K562 (cell line): ENCODE measurements at regions not wholly inside any gene's neighbourhood (a gene's known extent, or its start where the extent isn't known, plus 50 kb on each side); places are given as distances from the start of the nearest gene placed in this dataset.

Source experiments
- ATAC-seq: fragments of 200-7000 bp; cut with Tn5 transposase; 3 replicates; pipeline ENCODE4 v1.9.1; 2020; ENCODE audit warnings: moderate library complexity
- BruUV-seq: library from RNA; stranded (reverse); fragments of 400-500 nt; replicated peaks from 2 replicates; lab custom pipeline; 2021; lab: Mats Ljungman, UMichigan
- CTCF ChIA-PET: fragments of 300-600 bp; formaldehyde crosslinking; extraction: SDS; loops from one replicate; lab custom pipeline; 2021; ENCODE audit warnings: low intra/inter-chr PET ratio; lab: Yijun Ruan, JAX
- POLR2A ChIA-PET: fragments of 300-600, 350-650 bp; sonication (Branson Sonifier 250); formaldehyde crosslinking; extraction: SDS; loops from one replicate; lab custom pipeline; 2021; ENCODE audit warnings: antibody characterized with exemption, inconsistent platforms; lab: Yijun Ruan, JAX
- DNase-seq, 4 experiments: peaks; one replicate each; pipeline versions ENCODE4 v3.0.0 to v3.0.0-alpha.2; 2011 to 2018; ENCODE audit warnings: low spot score in 3 of 4, mixed read lengths in 3 of 4; ENCODE audit errors: extremely low read depth in 1 of 4
- FAIRE-seq: peaks from 2 replicates; lab custom pipeline; 2011; peaks lifted over from hg19 to GRCh38; lab: Jason Lieb, UNC
- H2AFZ ChIP-seq: 2 replicates; pipeline ENCODE4 v1.6.0; 2011; ENCODE audit warnings: low read depth, low read length, control low read depth, inconsistent platforms
- H3K27ac ChIP-seq: fragments of 200-600 bp; 3 replicates; pipeline ENCODE4 v1.8.0; 2011; ENCODE audit warnings: low read depth, mild to moderate bottlenecking, control low read depth, inconsistent platforms, low read length, moderate library complexity, mixed read lengths; ENCODE audit errors: extremely low read depth
- H3K27me3 ChIP-seq, 2 experiments: fragments of 300-600 bp in 1 of 2; 2 replicates in 1 of 2; 3 replicates in 1 of 2; pipeline versions ENCODE4 v1.6.0 to v1.8.0; 2011; ENCODE audit warnings: inconsistent platforms in 2 of 2, low read length in 2 of 2, mild to moderate bottlenecking in 1 of 2, mixed read lengths in 1 of 2, moderate library complexity in 1 of 2; ENCODE audit not compliant: control insufficient read depth in 2 of 2, insufficient read depth in 2 of 2
- H3K36me3 ChIP-seq: fragments of 300-600 bp; 3 replicates; pipeline ENCODE4 v1.8.0; 2011; ENCODE audit warnings: mild to moderate bottlenecking, low read length, inconsistent platforms; ENCODE audit not compliant: control insufficient read depth, insufficient read depth
- H3K4me1 ChIP-seq, 2 experiments: fragments of 200-600 bp in 1 of 2; replicated peaks in 1 of 2; 2 replicates in 1 of 2; 3 replicates in 1 of 2; pipeline versions ENCODE4 v1.5.1 to v1.8.0; 2011; ENCODE audit warnings: inconsistent platforms in 2 of 2, low read length in 2 of 2, mild to moderate bottlenecking in 1 of 2, mixed read lengths in 1 of 2, moderate library complexity in 1 of 2; ENCODE audit not compliant: control insufficient read depth in 2 of 2, insufficient read depth in 2 of 2
- H3K4me2 ChIP-seq: 2 replicates; pipeline ENCODE4 v1.6.1; 2011; ENCODE audit warnings: low read length, control low read depth, inconsistent platforms, mixed read lengths; ENCODE audit not compliant: insufficient read depth
- H3K4me3 ChIP-seq: fragments of 200-600 bp; sonication (generic), shearing (Covaris generic); 2 replicates; pipeline ENCODE4 v1.5.1; 2016; ENCODE audit warnings: control low read depth, inconsistent platforms
- H3K79me2 ChIP-seq: fragments of 200-600 bp; 3 replicates; pipeline ENCODE4 v1.8.0; 2011; ENCODE audit warnings: low read length, inconsistent platforms; ENCODE audit not compliant: control insufficient read depth, insufficient read depth
- H3K9ac ChIP-seq, 2 experiments: 2 replicates each; pipeline versions ENCODE4 v1.6.0 to v1.6.1; 2011; ENCODE audit warnings: low read depth in 2 of 2, low read length in 2 of 2, control low read depth in 1 of 2, inconsistent platforms in 1 of 2, mild to moderate bottlenecking in 1 of 2, mixed read lengths in 1 of 2; ENCODE audit not compliant: insufficient read depth in 1 of 2
- H3K9me1 ChIP-seq: one replicate; pipeline ENCODE4 v1.6.0; 2011; ENCODE audit warnings: inconsistent platforms, mild to moderate bottlenecking, low read length, moderate library complexity; ENCODE audit not compliant: control insufficient read depth, insufficient read depth
- H3K9me3 ChIP-seq: replicated peaks from 2 replicates; pipeline ENCODE4 v1.5.1; 2011; ENCODE audit warnings: low read depth, low read length, inconsistent platforms; ENCODE audit not compliant: control insufficient read depth, insufficient read depth
- H4K20me1 ChIP-seq: replicated peaks from 2 replicates; pipeline ENCODE4 v1.6.1; 2011; ENCODE audit warnings: low read length, inconsistent platforms, mixed read lengths; ENCODE audit not compliant: control insufficient read depth, insufficient read depth
- ATF1 ChIP-seq, 2 experiments: fragments of 450-650 bp in 1 of 2; IDR thresholded peaks; 2 replicates each; pipeline ENCODE4 v1.6.1; 2016; ENCODE audit warnings: missing compliant biosample characterization in 1 of 2, missing genetic modification characterization in 1 of 2
- CCNT2 ChIP-seq: IDR thresholded peaks from 2 replicates; pipeline ENCODE4 v1.6.1; 2011; ENCODE audit warnings: borderline replicate concordance, low read depth, mild to moderate bottlenecking, moderate library complexity, mixed read lengths, low read length; ENCODE audit not compliant: insufficient read length; ENCODE audit errors: extremely low read depth
- CEBPB ChIP-seq: fragments of 450-650 bp; IDR thresholded peaks from 2 replicates; pipeline ENCODE4 v1.6.1; 2016; ENCODE audit warnings: missing genetic modification characterization, missing compliant biosample characterization
- CEBPG ChIP-seq, 3 experiments: fragments of 200-800 bp in 1 of 3; sonication (Bioruptor generic) in 1 of 3; sonication (generic) in 1 of 3; formaldehyde crosslinking in 1 of 3; IDR thresholded peaks in 2 of 3; conservative IDR thresholded peaks in 1 of 3; 2 replicates each; pipeline versions ENCODE4 v1.6.1 to v1.8.0; 2016 to 2022; ENCODE audit warnings: missing compliant biosample characterization in 2 of 3, missing genetic modification characterization in 2 of 3, mild to moderate bottlenecking in 1 of 3, missing genetic modification reagents in 1 of 3
- E2F1 ChIP-seq: sonication (generic); formaldehyde crosslinking; IDR thresholded peaks from 2 replicates; pipeline ENCODE4 v1.8.1; 2023; ENCODE audit warnings: mild to moderate bottlenecking, missing genetic modification reagents, moderate library complexity
- HMGN3 ChIP-seq: IDR thresholded peaks from 2 replicates; pipeline ENCODE4 v1.6.1; 2011; ENCODE audit warnings: borderline replicate concordance, low read depth, mild to moderate bottlenecking, mixed read lengths, low read length; ENCODE audit not compliant: insufficient read length; ENCODE audit errors: extremely low read depth
- HSF4 ChIP-seq: fragments of 250-450 bp; sonication (Bioruptor Pico); IDR thresholded peaks from 2 replicates; pipeline ENCODE4 v2.1.2; 2022; ENCODE audit warnings: mild to moderate bottlenecking, moderate library complexity, borderline replicate concordance
- MEF2D ChIP-seq: conservative IDR thresholded peaks from 2 replicates; pipeline ENCODE4 v1.6.1; 2016; ENCODE audit warnings: low read depth, missing genetic modification characterization, missing compliant biosample characterization
- MTA2 ChIP-seq: fragments of 450-650 bp; IDR thresholded peaks from 2 replicates; pipeline ENCODE4 v1.6.1; 2016; ENCODE audit warnings: low read depth
- NEUROD1 ChIP-seq: fragments of 150-350 bp; IDR thresholded peaks from 2 replicates; pipeline ENCODE4 v1.6.1; 2014; ENCODE audit warnings: borderline replicate concordance, low read length, low read depth; ENCODE audit not compliant: partially characterized antibody
- NFE2 ChIP-seq: IDR thresholded peaks from 2 replicates; pipeline ENCODE4 v1.6.1; 2014; ENCODE audit warnings: antibody characterized with exemption, low read depth
- NONO ChIP-seq, 2 experiments: fragments of 200-400 bp in 1 of 2; fragments of 450-650 bp in 1 of 2; formaldehyde crosslinking in 1 of 2; IDR thresholded peaks; 2 replicates each; pipeline ENCODE4 v1.6.1; 2017; ENCODE audit warnings: low read depth in 2 of 2, mild to moderate bottlenecking in 2 of 2, moderate library complexity in 2 of 2, low read length in 1 of 2
- NRF1 ChIP-seq, 2 experiments: fragments of 450-650 bp; IDR thresholded peaks in 1 of 2; conservative IDR thresholded peaks in 1 of 2; 2 replicates each; pipeline ENCODE4 v1.6.1; 2014; ENCODE audit warnings: mild to moderate bottlenecking in 2 of 2
- RCOR1 ChIP-seq, 2 experiments: IDR thresholded peaks; 2 replicates each; pipeline ENCODE4 v1.6.1; 2012; ENCODE audit warnings: low read depth in 2 of 2, low read length in 2 of 2, borderline replicate concordance in 1 of 2, improper control_type of control experiment in 1 of 2
- TFAM ChIP-seq: fragments of 250-450 bp; sonication (Bioruptor Pico); conservative IDR thresholded peaks from 2 replicates; pipeline ENCODE4 v1.5.0; 2021; ENCODE audit warnings: mild to moderate bottlenecking, moderate library complexity
- TRIM28 ChIP-seq: fragments of 450-650 bp; IDR thresholded peaks from 2 replicates; pipeline ENCODE4 v1.6.1; 2017
- ZBTB17 ChIP-seq: fragments of 450-650 bp; formaldehyde crosslinking; IDR thresholded peaks from 2 replicates; pipeline ENCODE4 v1.4.0; 2020; ENCODE audit warnings: mild to moderate bottlenecking
- ZNF197 ChIP-seq: fragments of 200-800 bp; sonication (Bioruptor generic); IDR thresholded peaks from 2 replicates; pipeline ENCODE4 v1.6.1; 2016; ENCODE audit warnings: low read depth, missing genetic modification characterization, missing compliant biosample characterization
- ZNF282 ChIP-seq: sonication (generic); formaldehyde crosslinking; IDR thresholded peaks from 2 replicates; pipeline ENCODE4 v1.8.1; 2023; ENCODE audit warnings: missing genetic modification reagents
- ZNF395 ChIP-seq: fragments of 200-800 bp; sonication (Bioruptor generic); IDR thresholded peaks from 2 replicates; pipeline ENCODE4 v1.6.1; 2017; ENCODE audit warnings: missing genetic modification characterization, missing compliant biosample characterization
- whole genome bisulfite sequencing: fragments of 100-300 bp; shearing (Covaris generic); methylation state at CpG from one replicate; pipeline ENCODE4 v1.1.6; 2016; ENCODE audit warnings: low coverage, mixed read lengths; ENCODE audit not compliant: insufficient coverage; ENCODE audit errors: missing lambda C conversion rate; 5-methylcytosine and 5-hydroxymethylcytosine counted together
- in situ Hi-C: fragments of 300-500 bp; cut with MboI; formaldehyde crosslinking; loops from 4 replicates; pipeline ENCODE4 v1.15.0; 2018; ENCODE audit warnings: inconsistent platforms, mixed read lengths
- intact Hi-C: fragments of 100-400 bp; cut with micrococcal nuclease; formaldehyde crosslinking; loops from 2 replicates; pipeline ENCODE4 v1.14.2; 2022

- TF ChIP-seq CEBPG (CRISPR knock-in tag; IDR thresholded peaks at IDR 0.05) (no peak), CEBPG (tag; conservative IDR thresholded peaks at IDR 0.05 in 1 of 2, IDR thresholded peaks at IDR 0.05 in 1 of 2) (no peak), MTA2 (no peak), NFE2 (no peak), ZNF197 (CRISPR knock-in tag) (no peak), ZNF282 (CRISPR knock-in tag) (no peak), NRF1 (conservative IDR thresholded peaks at IDR 0.05 in 1 of 2, IDR thresholded peaks at IDR 0.05 in 1 of 2) (no peak)
Measured at GRCh38 chr1:98296681-98297080, 364.8 kb upstream of the SNX7 start (continued).

GRCh38 chr1:98294127-98294526 is 367.4 kb upstream of the SNX7 start:
- no peak overlapping the region for H3K4me2 ChIP-seq
- intact Hi-C loops: no loop called here
- no peak for DNase-seq
- H3K9me1 ChIP-seq: no peaks in the 10 kb centered on the region
- no peak overlapping the region for H3K27ac ChIP-seq
- TF ChIP-seq CEBPG (CRISPR knock-in tag; IDR thresholded peaks at IDR 0.05) (no peak), CEBPG (tag; conservative IDR thresholded peaks at IDR 0.05 in 1 of 2, IDR thresholded peaks at IDR 0.05 in 1 of 2) (peak in 1 of 2 experiments; percentile 81; a peak in 2 of 4 replicates), TRIM28 (no peak), ATF1 (CRISPR knock-in tag; IDR thresholded peaks at IDR 0.05) (no peak), ATF1 (tag; IDR thresholded peaks at IDR 0.05) (no peak), CEBPB (tag) (peak; percentile 50; the same call in 1 of the 2 replicates), RCOR1 (IDR thresholded peaks at IDR 0.05; ENCODE audit: borderline replicate concordance in 1 of 2, low read depth in 2 of 2, low read length in 2 of 2) (no peak), HMGN3 (no peak), ZBTB17 (CRISPR knock-in tag) (no peak), E2F1 (CRISPR knock-in tag) (no peak), NONO (IDR thresholded peaks at IDR 0.05; ENCODE audit: low read depth in 2 of 2, low read length in 1 of 2) (no peak), NEUROD1 (no peak), HSF4 (CRISPR knock-in tag) (no peak), CCNT2 (no peak), ZNF395 (CRISPR knock-in tag) (no peak), MEF2D (no peak), TFAM (CRISPR knock-in tag) (no peak), ZNF197 (CRISPR knock-in tag) (no peak)
- TF ChIP-seq, all 486 proteins: peak for 2
- no peaks in the 10 kb centered on the region for H3K27me3 ChIP-seq
- H3K36me3 ChIP-seq: no peaks in the 10 kb centered on the region
- no peak overlapping the region for H3K9ac ChIP-seq
- H3K4me3 ChIP-seq: no peak overlapping the region
- WGBS: 0% methylated on average over 2 of the region's 2 CpGs
- no peaks in the 10 kb centered on the region for H4K20me1 ChIP-seq
- no peaks in the 10 kb centered on the region for H3K79me2 ChIP-seq
- ATAC-seq (no peak), FAIRE-seq (no peak)
- POLR2A ChIA-PET: no interaction called here
- no peak overlapping the region for H2AFZ ChIP-seq
- CTCF ChIA-PET: no interaction called here
- in situ Hi-C loops: no loop called here
- H3K4me1 ChIP-seq: no peaks in the 10 kb centered on the region
- no TSS peak for BruUV-seq
- H3K9me3 ChIP-seq: no peaks in the 10 kb centered on the region
